ENCODE measurements at regions not wholly inside any gene's neighbourhood (a gene's known extent, or its start where the extent isn't known, plus 50 kb on each side); places are given as distances from the start of the nearest gene placed in this dataset.

- H4K20me1 ChIP-seq (ENCODE audit: control insufficient read depth, insufficient read depth, insufficient read length) = no peaks in the 10 kb centered on the region
- H3K23ac ChIP-seq (ENCODE audit: insufficient read length, low read depth, low read length) = no peak overlapping the region
- H3K27me3 ChIP-seq (ENCODE audit: insufficient read depth, low read length) = no peaks in the 10 kb centered on the region
- Mint-ChIP-seq H3K4me1 (0 out of 4 replicates have a peak, but pooled peaks cover 1% of the 10 kb centered on the region in 2 experiments), H3K27me3 (ENCODE audit: low read depth) (no peaks in the 10 kb centered on the region; the same call in 1 of the 2 replicates), H3K4me3 (no peak overlapping the region), H3K36me3 (ENCODE audit: insufficient read depth in 1 of 3, low read depth in 3 of 3) (no peaks in the 10 kb centered on the region), H3K9me3 (no peaks in the 10 kb centered on the region), H3K27ac (no peak overlapping the region)
- H3K79me1 ChIP-seq (ENCODE audit: insufficient read depth, low read depth, low read length, poor library complexity, severe bottlenecking) = no peaks in the 10 kb centered on the region
- H3T11ph ChIP-seq (ENCODE audit: low read length) = no peak overlapping the region
- H3K56ac ChIP-seq (ENCODE audit: insufficient read length, low read depth, low read length) = no peak overlapping the region
- H3K27ac ChIP-seq (ENCODE audit: insufficient read length, low read depth, low read length) = no peak overlapping the region
- TF ChIP-seq, protein P1, sequence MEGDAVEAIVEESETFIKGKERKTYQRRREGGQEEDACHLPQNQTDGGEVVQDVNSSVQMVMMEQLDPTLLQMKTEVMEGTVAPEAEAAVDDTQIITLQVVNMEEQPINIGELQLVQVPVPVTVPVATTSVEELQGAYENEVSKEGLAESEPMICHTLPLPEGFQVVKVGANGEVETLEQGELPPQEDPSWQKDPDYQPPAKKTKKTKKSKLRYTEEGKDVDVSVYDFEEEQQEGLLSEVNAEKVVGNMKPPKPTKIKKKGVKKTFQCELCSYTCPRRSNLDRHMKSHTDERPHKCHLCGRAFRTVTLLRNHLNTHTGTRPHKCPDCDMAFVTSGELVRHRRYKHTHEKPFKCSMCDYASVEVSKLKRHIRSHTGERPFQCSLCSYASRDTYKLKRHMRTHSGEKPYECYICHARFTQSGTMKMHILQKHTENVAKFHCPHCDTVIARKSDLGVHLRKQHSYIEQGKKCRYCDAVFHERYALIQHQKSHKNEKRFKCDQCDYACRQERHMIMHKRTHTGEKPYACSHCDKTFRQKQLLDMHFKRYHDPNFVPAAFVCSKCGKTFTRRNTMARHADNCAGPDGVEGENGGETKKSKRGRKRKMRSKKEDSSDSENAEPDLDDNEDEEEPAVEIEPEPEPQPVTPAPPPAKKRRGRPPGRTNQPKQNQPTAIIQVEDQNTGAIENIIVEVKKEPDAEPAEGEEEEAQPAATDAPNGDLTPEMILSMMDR (conservative IDR thresholded peaks at IDR 0.05) = no peak
- no peaks in the 10 kb centered on the region for H3K79me2 ChIP-seq (ENCODE audit: insufficient read depth, low read length)
- H3K4ac ChIP-seq (ENCODE audit: low read depth, low read length) = no peak overlapping the region
- H2BK12ac ChIP-seq (ENCODE audit: insufficient read length, low read depth, low read length) = no peak overlapping the region
- H3K9ac ChIP-seq (ENCODE audit: extremely low read depth, insufficient read length, low read length) = no peak overlapping the region
- H2AFZ ChIP-seq (ENCODE audit: low read length) = no peak overlapping the region
- no peaks in the 10 kb centered on the region for H3K9me3 ChIP-seq (ENCODE audit: control insufficient read depth, low read depth, low read length)
- H3K14ac ChIP-seq (ENCODE audit: insufficient read depth, low read length) = no peak overlapping the region
- H3K23me2 ChIP-seq (ENCODE audit: insufficient read length, low read depth, low read length, poor library complexity, severe bottlenecking) = no peaks in the 10 kb centered on the region
- no CpG with 5 or more reads among the region's 2 CpGs for WGBS (ENCODE audit: extremely low coverage, insufficient read length, low lambda C conversion rate)
- no peak overlapping the region for H2BK15ac ChIP-seq (ENCODE audit: low read depth, low read length)
- no peaks in the 10 kb centered on the region for H3K4me1 ChIP-seq (ENCODE audit: insufficient read depth, low read length)
- DNase-seq = no peak
- H4K8ac ChIP-seq (replicated peaks; ENCODE audit: insufficient read length, low read depth, low read length) = no peak overlapping the region
- H2BK20ac ChIP-seq (ENCODE audit: low read depth, low read length, poor library complexity, severe bottlenecking) = no peak overlapping the region
- H2BK5ac ChIP-seq (ENCODE audit: insufficient read length, low read length) = no peak overlapping the region
- no peak overlapping the region for H4K5ac ChIP-seq (ENCODE audit: insufficient read length, low read depth, low read length)
- no peak overlapping the region for H2BK120ac ChIP-seq (ENCODE audit: low read depth, low read length, poor library complexity, severe bottlenecking)
- H3K4me2 ChIP-seq (ENCODE audit: insufficient read depth, insufficient read length, low read length) = no peak overlapping the region
- H3K18ac ChIP-seq (ENCODE audit: insufficient read length, low read depth, low read length) = no peak overlapping the region
- H4K91ac ChIP-seq (ENCODE audit: insufficient read length, low read depth, low read length) = no peak overlapping the region
- no peak overlapping the region for H2AK5ac ChIP-seq (ENCODE audit: insufficient read length, low read length)
Measured at GRCh38 chr13:110012102-110012739, 225.8 kb upstream of the IRS2 start.
